SH-SY5Y (cell line): ENCODE measurements at regions not wholly inside any gene's neighbourhood (a gene's known extent, or its start where the extent isn't known, plus 50 kb on each side); places are given as distances from the start of the nearest gene placed in this dataset.

ENCODE experiments used
- GATA2 ChIP-seq: IDR thresholded peaks from 2 replicates; pipeline ENCODE4 v1.6.1; 2011; ENCODE audit warnings: mild to moderate bottlenecking, low read depth, low read length
- GATA3 ChIP-seq: IDR thresholded peaks from 2 replicates; pipeline ENCODE4 v1.6.1; 2011; ENCODE audit warnings: low read depth, mild to moderate bottlenecking, low read length, moderate library complexity

DNA sequence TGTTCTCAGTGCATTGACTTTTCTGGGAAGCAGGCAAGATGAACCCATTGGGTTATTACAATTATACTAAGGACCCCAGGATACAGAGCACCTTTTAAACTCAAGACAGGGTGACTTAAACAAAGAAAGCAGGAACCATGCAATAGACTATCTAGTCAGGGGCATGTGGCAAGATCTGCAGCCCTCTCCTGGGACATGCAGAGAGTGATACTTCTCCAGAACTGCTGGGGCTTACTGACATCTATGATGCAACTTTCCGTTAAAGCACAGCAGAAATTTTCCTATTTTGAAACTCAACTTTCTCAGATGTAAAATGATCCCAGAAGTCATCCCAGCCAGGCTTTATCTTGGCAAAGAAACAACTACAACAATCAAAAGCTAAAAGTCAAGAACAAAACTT is 162.2 kb upstream of the HNMT start:
- TF ChIP-seq GATA3 (no peak), GATA2 (no peak)

DNA sequence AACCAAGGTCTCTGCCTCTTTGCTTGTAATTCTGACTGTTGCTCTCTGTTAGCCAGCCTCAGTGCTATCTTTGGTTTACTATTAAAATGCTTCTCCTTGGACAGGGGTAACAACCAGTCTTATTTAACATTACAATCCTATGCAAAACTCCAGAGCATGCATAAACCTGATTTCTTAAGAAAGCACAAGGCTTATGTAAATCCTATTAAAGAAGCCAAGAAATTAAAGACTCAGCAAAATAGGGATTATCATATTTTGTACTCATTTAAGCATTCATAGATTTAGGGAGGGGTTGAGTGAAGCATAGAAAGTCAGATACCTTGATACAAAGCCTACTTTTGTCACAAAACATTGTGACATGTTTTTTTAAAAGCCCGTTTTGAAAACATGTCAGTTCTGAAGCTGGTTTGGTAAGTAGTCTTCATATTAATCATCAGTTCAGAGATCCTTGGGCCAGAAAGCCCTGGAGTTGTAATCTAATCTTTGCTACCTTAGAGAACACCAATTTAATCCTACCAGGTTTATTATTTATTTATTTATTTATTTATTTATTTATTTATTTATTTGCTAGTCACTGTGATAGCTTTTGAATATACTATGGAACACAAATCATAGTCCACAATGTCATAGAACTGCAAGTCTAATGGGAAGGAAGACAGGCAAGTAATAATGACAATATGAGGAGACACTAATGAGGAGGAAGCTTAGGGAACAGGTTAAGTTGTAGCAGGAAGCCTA is 158.0 kb upstream of the HNMT start:
- TF ChIP-seq GATA2 (no peak), GATA3 (no peak)

DNA sequence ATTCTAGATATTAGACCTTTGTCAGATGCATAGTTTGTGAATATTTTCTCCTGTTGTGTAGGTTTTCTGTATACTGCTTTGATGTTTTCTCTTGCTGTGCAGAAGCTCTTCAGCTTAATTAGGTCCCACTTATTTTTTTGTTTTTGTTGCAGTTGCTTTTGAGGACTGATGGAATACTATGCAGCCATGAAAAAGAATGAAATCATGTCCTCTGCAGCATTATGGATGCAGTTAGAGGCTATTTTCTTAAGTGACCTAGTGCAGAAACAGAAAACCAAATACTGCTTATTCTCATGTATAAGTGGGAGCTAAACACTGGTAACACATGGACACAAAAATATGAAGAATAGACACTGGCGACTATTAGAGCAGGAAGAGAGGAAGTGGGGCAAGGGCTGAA is 155.0 kb upstream of the HNMT start:
- TF ChIP-seq GATA3 (no peak), GATA2 (no peak)

DNA sequence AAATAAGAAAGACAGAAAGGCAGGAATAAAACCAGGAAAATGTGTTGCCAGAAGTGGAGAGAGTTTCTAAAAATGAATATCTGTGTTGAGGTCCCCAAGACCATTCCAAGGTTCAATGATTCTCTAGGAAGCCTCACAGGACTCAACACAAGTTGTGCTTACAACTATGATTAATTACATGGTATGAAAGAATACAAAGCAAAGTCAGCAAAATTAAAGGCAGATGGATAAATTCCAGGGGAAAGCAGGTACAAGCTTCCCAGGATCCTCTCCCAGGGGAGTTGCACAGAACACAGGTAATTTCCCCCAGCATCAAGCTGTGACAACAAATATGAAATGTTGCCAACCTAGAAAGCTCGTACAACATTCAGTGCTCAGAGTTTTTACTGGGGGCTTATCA is 154.4 kb upstream of the HNMT start:
- TF ChIP-seq GATA2 (no peak), GATA3 (no peak)

DNA sequence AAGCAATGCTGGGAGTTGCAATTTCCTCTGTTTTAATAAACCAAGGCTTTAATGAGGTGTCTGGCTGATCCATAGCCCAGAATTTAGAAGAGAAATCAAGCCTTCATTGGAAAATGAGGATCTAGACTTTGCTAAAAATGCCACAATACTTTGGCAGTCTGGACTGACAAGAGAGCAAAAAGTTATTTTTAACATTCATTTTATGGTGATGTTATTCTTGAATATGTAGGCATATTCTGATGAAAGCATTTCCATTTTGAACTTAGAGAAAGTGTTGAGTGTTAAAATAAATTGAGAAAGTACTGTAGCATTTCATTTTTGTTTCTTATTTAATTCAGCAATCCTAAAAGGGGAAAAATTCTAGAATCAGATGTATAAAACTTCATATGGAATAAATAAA is 151.8 kb upstream of the HNMT start:
- TF ChIP-seq GATA3 = no peak

DNA sequence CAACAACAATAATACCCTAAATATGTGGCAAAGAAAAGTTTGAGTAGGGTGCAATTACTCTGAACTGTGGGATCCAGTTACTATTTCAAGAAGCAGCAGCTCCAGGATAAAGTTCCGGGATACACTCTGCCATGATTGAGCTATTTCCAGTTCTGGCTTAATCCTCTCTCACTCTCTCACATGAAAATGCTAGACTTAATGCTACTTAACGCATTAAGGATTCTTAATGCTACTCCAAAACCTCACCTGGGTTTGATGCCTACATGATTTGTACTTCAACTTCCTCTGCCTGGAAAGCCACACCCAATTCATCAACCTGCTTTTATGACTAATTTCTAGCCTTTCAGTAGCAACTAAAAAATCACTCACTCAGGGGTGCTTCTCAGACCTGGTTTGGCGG is 151.1 kb upstream of the HNMT start:
- TF ChIP-seq GATA2 (no peak), GATA3 (no peak)

DNA sequence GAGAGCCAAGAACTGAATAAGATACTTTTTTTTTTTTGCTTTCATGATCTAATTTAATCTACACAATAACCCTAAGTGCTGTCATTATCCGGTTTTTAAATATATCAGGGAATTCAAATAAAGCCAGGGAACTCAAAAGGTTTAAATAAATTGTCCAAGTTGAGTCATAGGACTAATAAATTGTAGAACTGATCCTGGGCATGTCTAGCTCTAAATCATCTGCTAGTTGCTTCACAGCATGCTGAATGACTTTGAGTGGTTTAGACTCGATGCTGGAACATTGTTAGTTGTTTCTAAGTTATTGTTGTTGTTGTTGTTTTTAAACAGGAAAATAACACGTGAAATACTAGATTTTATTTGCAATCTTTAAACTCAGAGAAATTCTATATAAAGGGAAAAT is 147.2 kb upstream of the HNMT start:
- TF ChIP-seq GATA3 = no peak

DNA sequence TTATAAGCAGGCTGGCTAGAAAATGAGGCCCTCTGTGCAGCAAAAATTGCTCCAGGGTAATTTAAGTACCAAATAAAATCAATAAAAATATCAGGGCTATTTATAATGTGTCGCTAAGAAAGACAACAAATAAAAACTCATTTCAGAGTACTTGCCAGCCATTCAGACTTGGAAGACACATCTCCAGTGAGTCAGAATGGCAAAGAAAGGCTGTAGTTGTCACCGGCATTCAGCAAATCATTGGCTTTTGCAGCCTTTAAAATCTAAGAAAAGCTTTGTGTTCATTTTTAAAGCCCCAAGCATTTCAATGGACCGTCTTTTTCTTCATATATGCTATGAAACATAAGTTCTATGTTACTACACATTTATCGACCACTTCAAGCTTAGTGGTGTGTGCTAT is 141.1 kb upstream of the HNMT start:
- TF ChIP-seq GATA3 = no peak
- TF ChIP-seq GATA2 = no peak

DNA sequence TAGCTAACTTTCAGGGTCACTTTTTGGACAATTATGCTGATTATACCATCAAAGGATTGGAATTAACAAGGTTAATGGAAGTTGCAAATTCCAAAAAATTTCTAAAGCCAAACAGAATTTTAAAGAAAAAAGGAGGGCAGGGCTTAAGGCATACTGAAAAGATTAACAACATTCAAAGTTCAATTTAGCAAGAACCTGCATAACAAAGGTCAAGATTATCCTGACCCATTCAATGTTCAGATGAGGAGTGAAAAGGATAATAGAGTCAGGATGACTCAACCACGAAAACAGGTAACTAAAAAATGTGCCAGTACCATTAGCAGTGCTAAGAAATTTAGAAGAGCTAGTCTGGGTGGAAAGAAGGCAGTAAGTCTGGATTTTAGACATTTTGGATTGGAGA is 139.8 kb upstream of the HNMT start:
- TF ChIP-seq GATA3 = no peak
- TF ChIP-seq GATA2 = no peak

DNA sequence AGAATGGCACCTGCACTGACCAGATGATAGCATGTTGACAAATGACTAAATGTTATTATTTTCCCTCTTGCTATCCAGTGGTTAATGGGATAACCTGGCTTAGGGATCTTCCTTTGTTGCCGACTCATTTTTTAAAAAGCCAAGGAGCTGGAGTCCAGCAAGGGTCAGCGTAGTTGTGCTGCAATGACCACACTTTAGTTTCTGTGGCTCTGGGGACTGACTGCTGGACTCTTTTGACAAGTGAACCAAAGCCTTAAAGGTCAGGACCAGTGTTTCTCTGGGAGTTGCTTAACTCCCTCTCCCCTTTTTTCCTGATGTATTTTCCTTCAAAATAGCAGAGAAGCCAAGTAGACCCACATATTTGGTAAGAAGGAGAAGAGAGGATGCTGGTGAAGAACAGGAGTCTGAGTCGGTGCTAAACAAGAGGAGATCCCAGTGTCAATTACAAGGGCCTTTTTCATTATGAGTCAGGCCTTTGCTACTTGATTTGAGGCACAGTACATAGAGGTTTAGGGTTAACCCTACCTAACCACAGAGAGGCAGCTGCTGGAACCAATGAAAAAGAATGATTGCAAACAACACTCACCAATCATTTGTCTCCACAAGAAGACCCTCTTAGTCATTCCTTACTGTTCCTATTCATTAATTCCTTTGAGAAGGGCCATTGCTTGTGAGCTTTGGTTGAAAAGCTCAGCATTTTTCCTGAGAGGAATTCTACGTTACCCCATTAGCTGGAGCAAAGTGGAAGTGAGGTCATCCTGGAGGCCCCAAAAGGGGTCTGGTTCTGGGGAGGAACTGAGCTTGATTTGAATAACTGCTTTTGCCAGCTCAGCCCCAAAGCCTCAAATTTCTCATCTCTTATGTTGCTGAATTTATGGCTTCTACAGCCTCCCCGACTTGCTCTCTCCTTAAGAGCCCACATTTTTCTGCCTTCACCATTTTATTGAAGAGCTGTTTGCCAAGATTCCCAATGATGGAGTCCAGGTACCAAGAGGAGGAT is 137.6 kb upstream of the HNMT start:
- TF ChIP-seq GATA3 = no peak
- no peak for TF ChIP-seq GATA2

DNA sequence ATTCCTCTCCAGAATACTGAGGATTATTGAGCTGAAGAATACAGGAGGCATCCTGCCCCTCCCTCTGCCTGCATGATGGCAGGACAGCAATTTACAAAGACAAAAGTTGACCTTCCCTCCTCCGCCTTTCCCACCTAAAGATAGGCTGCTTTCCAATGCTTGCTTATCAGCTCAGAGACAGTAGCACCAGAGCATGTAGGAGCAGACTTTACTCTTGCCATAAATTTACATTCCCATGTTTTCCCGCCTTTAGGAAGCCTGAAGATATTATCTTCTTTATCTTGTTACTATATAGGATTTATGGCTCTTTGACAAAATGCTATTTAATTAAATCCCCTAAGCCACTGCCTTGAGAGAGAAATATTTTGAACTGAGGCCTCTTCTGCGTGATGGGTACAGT is 135.6 kb upstream of the HNMT start:
- TF ChIP-seq GATA3 (no peak; the same call in 1 of the 2 replicates), GATA2 (peak; percentile 60; the same call in 1 of the 2 replicates)

DNA sequence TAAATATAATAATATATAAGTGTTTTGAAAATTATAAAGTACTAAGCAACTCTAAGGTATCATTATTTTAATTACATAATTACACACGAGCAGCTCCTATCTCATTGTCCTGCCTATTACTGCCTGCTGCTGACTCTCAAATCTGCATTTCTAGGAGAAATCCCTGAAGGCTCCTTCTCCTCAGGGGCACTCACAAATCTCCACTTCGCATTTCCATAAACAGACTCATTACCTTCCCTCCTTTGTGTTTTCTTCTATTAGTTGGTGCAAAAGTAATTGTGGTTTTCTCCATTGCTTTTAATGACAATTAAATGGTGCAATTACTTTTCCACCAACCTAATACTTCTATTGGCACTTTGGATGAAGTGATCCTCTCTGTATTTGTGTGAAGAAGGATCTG is 135.0 kb upstream of the HNMT start:
- TF ChIP-seq GATA3 (no peak), GATA2 (no peak)

DNA sequence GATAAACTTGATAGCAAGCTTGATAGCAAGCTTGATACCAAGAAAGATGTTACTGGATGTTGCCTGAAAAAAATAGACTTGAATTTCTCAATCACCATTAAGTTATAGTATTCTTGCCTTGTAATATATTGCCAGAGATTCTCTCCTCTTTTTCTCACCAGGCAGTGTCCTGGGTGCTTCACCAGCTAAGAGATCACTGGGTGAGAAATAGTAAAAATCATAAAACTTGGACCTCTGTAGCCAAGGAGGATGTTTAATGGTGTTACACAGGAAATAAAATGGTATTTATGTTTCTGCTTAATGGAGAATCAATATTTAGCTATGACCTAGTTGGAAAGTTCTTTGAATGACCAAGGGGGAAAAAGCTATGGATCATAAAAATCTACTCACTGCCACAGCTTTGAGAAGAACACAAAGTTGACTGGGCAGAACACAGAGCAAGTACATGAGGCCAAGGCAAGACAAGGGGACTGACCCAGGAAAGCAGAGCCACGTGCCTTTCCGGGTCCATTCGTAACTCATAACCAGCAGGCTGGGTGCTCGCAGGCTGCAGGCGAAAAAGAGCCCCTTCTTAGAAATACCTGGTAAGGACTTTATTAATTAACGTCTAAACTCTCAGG is 129.4 kb upstream of the HNMT start:
- TF ChIP-seq GATA3 = no peak
- no peak for TF ChIP-seq GATA2

DNA sequence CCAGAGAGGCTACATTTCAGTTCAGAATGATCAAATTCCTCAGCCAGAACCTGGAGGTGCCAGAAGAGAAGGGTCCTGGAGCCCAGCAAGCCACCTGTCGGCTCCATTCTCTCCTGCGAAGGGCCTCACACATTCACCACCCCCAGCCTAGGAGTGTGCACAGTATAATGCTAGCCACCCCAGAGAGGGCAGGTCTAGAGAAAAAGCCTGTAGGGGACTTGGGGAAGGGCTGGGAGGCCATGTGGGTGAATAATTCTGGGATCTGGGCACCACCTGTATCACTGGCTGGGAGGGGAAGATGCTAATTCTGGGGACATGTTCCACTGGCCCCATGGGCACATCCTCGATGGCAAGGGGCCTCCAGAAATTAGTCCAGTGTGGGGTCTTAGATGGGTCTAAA is 127.6 kb upstream of the HNMT start:
- TF ChIP-seq GATA2 (no peak), GATA3 (no peak)

DNA sequence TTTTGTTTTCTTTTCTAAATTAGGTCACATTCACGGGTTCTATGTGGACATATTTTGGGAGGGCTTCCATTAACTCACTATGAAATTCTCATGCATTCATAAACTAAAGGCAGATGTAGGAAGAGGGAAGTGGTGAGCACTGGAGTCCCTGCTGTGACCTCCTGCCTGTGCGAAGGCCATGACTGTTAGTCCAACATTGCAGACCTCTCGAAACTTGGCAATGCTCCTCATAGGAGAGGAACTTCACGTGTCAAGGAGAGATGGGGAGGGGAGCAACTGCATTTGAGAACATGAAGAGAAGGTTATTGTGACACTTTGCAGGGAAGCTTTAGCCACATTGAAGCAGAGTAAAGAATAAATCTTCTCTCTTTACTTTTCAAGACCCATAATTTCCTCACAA is 126.4 kb upstream of the HNMT start:
- TF ChIP-seq GATA3 (no peak), GATA2 (no peak)
